ENCODE measurements at regions not wholly inside any gene's neighbourhood (a gene's known extent, or its start where the extent isn't known, plus 50 kb on each side); places are given as distances from the start of the nearest gene placed in this dataset.

DNA sequence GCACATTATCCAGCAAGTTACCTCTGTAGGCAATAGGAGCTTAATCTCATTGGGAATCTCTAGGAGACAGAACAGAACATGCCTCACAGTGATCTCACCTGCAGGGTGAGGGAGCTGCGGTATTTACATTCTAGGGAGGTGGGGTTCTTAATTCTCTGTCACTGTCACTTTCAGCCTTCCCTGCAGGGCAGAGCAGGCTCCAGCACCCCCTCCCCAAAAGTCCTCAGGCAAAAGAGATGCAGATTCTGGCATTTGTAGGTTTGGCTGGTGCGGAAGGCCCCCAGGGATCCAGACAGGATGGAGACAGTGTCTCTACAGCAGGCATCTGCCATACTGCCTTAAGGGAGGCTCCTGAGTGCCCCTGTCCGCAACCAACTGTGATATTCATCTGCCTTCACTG lies 166.4 kb upstream of the ATP6AP2 start:
- TF ChIP-seq, protein P1, sequence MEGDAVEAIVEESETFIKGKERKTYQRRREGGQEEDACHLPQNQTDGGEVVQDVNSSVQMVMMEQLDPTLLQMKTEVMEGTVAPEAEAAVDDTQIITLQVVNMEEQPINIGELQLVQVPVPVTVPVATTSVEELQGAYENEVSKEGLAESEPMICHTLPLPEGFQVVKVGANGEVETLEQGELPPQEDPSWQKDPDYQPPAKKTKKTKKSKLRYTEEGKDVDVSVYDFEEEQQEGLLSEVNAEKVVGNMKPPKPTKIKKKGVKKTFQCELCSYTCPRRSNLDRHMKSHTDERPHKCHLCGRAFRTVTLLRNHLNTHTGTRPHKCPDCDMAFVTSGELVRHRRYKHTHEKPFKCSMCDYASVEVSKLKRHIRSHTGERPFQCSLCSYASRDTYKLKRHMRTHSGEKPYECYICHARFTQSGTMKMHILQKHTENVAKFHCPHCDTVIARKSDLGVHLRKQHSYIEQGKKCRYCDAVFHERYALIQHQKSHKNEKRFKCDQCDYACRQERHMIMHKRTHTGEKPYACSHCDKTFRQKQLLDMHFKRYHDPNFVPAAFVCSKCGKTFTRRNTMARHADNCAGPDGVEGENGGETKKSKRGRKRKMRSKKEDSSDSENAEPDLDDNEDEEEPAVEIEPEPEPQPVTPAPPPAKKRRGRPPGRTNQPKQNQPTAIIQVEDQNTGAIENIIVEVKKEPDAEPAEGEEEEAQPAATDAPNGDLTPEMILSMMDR (conservative IDR thresholded peaks at IDR 0.05; ENCODE audit: control insufficient read depth, insufficient read depth, low read depth, low read length), result no peak
- H3K4me3 ChIP-seq (ENCODE audit: control insufficient read depth, low read depth, low read length), result no peak overlapping the region
- no peak for DNase-seq (ENCODE audit: low read depth)

DNA sequence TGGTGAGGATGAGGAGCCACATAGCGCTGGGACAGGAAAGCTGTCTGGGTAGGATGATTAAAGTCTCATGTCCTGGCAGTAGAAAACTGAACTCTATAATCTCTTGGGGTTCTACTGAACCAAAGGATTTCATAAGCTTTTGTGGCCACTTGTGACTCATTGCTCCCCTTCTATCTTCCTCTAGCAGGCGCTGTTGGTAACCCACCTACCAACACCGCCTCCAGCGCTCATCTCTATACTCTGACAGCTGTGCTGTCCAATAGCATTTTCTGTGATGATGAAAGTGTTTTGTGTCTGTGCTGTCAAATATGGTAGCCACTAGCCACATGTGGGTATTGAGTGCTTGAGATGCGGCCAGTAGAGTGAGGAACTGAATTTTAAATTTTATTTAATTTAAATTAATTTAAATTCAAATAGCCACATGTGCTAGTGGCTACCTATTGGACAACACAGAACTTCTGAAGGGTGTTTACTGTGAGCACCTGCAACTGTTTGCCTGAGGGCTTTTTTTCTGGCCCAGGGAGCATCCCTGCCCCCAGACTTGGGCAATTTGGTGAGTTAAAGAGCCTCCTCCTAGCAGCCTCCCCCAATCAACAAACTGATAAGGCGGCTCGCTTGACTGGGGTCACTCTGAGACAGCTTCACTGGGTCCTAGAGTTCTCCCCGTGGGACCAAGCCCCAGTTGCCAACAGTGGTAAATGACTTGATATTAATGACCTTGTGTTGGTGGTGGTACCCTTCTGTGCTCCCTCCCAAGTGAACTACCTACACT lies 169.2 kb upstream of the ATP6AP2 start:
- DNase-seq (ENCODE audit: low read depth), result no peak
- H3K4me3 ChIP-seq (ENCODE audit: control insufficient read depth, low read depth, low read length), result no peak overlapping the region
- TF ChIP-seq, protein P1 (conservative IDR thresholded peaks at IDR 0.05; ENCODE audit: control insufficient read depth, insufficient read depth, low read depth, low read length), result no peak

DNA sequence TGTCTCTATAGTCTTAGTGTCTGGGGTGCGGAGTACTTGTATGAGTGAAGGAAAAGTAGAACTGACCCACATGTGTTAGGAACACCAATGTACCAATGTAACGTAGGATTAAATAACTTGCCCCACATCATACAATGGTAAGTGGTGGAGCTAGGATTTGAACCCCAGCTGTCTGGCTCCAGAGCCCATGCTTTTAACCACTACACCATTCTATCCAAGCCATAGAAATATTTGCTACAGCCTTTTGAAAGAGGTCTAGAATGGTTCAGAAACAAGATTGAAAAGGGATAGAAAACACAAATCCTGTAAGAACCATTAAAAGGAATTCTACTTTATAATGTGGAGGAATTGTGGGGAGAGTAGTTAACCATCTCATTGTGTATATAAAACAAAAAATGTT lies 169.9 kb upstream of the ATP6AP2 start:
- H3K4me3 ChIP-seq (ENCODE audit: control insufficient read depth, low read depth, low read length), result no peak overlapping the region
- TF ChIP-seq, protein P1 (conservative IDR thresholded peaks at IDR 0.05; ENCODE audit: control insufficient read depth, insufficient read depth, low read depth, low read length), result no peak
- DNase-seq (ENCODE audit: low read depth), result no peak

DNA sequence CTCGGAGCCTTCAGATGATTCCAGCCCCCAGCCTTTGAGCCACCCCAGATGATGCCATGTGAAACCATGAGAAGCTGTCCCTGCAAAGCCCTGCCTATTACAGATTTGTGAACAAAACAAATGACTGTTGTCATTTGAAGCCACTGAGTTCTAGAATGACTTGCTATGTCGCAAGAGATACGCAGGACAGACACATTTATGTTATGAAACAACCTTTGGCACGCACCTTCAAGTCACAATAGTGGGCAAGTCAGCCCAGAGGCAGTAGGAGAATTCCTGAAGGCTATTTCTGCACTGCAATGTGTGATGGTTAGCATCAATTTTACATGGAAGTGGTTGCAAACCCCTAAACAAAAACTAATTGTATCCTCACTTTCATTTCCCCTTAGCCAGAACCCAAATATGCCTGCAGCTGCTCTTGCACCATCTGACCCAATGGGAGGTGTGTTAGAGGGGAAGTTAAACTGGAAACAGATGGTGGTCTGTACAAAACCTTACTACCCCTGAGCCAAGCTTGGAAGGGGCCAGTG lies 174.4 kb upstream of the ATP6AP2 start:
- TF ChIP-seq, protein P1 (conservative IDR thresholded peaks at IDR 0.05; ENCODE audit: control insufficient read depth, insufficient read depth, low read depth, low read length), result no peak
- no peak for DNase-seq (ENCODE audit: low read depth)
- no peak overlapping the region for H3K4me3 ChIP-seq (ENCODE audit: control insufficient read depth, low read depth, low read length)

DNA sequence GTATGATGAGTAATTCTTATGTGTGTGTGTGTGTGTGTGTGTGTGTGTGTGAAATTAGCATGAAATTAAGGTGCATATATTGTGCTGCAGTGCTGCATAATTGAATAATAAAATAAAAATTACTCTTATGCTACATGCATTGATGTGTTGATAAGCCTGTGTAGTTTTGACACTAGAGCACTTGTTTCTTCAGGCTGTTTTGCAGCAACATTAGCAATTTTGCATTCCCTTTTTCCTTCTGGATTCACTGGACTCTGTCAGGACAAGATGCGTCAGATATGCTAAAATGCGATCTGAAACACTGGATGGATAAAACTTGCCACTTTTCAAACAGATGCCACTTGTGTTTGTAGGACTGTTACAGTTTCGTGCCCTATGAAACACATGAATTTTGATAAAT lies 175.4 kb upstream of the ATP6AP2 start:
- H3K4me3 ChIP-seq (ENCODE audit: control insufficient read depth, low read depth, low read length), result no peak overlapping the region
- TF ChIP-seq, protein P1 (conservative IDR thresholded peaks at IDR 0.05; ENCODE audit: control insufficient read depth, insufficient read depth, low read depth, low read length), result no peak
- no peak for DNase-seq (ENCODE audit: low read depth)

DNA sequence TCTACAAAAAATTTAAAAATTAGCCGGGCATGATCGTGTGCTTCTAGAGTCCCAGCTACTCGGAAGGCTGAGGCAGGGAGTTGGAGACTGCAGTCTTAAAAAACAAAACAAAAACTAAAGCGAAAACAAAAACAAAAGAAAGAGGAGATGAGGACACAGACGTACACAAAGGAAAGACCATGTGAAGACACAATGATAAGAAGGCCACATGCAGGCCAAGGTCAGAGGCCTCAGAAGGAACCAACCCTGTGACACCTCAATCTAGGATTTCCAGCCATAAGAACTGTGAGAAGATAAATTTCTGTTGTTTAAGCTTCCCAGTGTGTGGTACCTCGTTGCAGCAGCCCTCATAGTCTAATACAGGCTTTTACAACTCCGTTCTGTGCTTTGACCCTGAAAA lies 177.0 kb upstream of the ATP6AP2 start:
- DNase-seq (ENCODE audit: low read depth), result no peak
- TF ChIP-seq, protein P1 (conservative IDR thresholded peaks at IDR 0.05; ENCODE audit: control insufficient read depth, insufficient read depth, low read depth, low read length), result no peak
- H3K4me3 ChIP-seq (ENCODE audit: control insufficient read depth, low read depth, low read length), result no peak overlapping the region

Measured in fibroblast of mammary gland (primary cell).